Activated B cell treated with CpG ODN at 0.5 μM for 24 hours (primary cell): ENCODE measurements at regions not wholly inside any gene's neighbourhood (a gene's known extent, or its start where the extent isn't known, plus 50 kb on each side); places are given as distances from the start of the nearest gene placed in this dataset.

Experiments used
- ATAC-seq: fragments of 200-7000 bp; cut with Tn5 transposase; one replicate; pipeline ENCODE4 v1.10.0; 2021; ENCODE audit warnings: low read depth, mild to moderate bottlenecking, moderate library complexity
- CTCF ChIA-PET: fragments of 350-600 bp; sonication (Branson Sonifier 250); formaldehyde crosslinking; loops from one replicate; lab custom pipeline; 2021; ENCODE audit warnings: antibody characterized with exemption; lab: Charles Lee
- POLR2A ChIA-PET: fragments of 350-600 bp; sonication (Branson Sonifier 250); formaldehyde crosslinking; loops from one replicate; lab custom pipeline; 2021; ENCODE audit warnings: antibody characterized with exemption; lab: Charles Lee
- DNase-seq: peaks from one replicate; pipeline ENCODE4 v3.0.0; 2022
- H3K27ac Mint-ChIP-seq: one replicate; pipeline ENCODE4 v1.8.0; 2020; ENCODE audit warnings: mixed read lengths
- H3K27me3 Mint-ChIP-seq: one replicate; pipeline ENCODE4 v1.8.0; 2021; ENCODE audit warnings: mixed read lengths
- H3K36me3 Mint-ChIP-seq: one replicate; pipeline ENCODE4 v1.8.0; 2021; ENCODE audit warnings: low read depth, mixed read lengths
- H3K4me1 Mint-ChIP-seq: one replicate; pipeline ENCODE4 v1.8.0; 2021; ENCODE audit warnings: mixed read lengths
- H3K4me3 Mint-ChIP-seq: one replicate; pipeline ENCODE4 v1.8.0; 2020; ENCODE audit warnings: mild to moderate bottlenecking, mixed read lengths
- H3K9me3 Mint-ChIP-seq: one replicate; pipeline ENCODE4 v1.8.0; 2020; ENCODE audit warnings: mixed read lengths
- intact Hi-C: fragments of 100-400 bp; cut with micrococcal nuclease; formaldehyde crosslinking; loops from one replicate; pipeline ENCODE4 v1.15.1; 2024
- TF ChIP-seq, protein P1 (sequence below): fragments of 200-600 bp; IDR thresholded peaks from one replicate; pipeline ENCODE4 v1.8.0; 2022; ENCODE audit warnings: antibody characterized with exemption, mild to moderate bottlenecking

GRCh38 chr10:29083096-29083495, 205.8 kb upstream of the LYZL1 start:
- no peak overlapping the region for H3K27ac Mint-ChIP-seq

DNA sequence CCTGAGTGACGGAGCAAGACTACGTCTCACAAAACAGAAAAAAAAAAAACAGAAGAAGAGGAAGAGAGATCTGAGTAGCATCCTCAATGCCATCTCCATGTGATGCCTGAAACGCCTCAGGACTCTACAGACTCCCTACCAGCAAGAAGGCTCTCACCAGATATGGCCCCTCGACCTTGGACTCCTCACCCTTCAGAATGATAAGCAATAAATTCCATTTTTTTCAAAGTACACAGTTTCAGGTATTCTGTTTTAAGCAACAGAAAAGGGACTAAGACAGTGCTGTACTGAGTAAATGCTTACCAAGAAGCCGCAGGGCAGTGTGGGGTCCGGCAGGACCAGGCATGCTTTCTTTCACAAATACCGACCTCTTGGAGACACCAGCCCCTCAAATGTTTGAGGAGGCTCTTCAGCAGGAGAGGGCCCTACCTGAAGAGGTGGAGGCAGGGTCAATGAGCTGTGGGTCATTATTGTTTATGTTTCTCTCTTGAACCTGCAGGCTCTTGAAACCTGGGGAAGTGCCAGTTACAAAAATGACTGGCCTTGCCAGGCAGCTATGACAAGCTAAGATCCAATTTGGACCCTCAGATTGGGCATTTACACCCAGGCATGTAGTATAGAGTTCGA, 204.1 kb upstream of the LYZL1 start:
- no peak for DNase-seq
- no peaks in the 10 kb centered on the region for H3K36me3 Mint-ChIP-seq
- POLR2A ChIA-PET: no interaction called here

More at GRCh38 chr10:29083096-29083495, 205.8 kb upstream of the LYZL1 start:
- no peak for ATAC-seq
- Mint-ChIP-seq H3K36me3 (no peaks in the 10 kb centered on the region), H3K27me3 (no peaks in the 10 kb centered on the region), H3K4me3 (no peak overlapping the region), H3K9me3 (peaks cover 5% of the 10 kb centered on the region), H3K4me1 (no peaks in the 10 kb centered on the region)
- intact Hi-C loops: no loop called here
- CTCF ChIA-PET: no interaction called here
- TF ChIP-seq, protein P1, sequence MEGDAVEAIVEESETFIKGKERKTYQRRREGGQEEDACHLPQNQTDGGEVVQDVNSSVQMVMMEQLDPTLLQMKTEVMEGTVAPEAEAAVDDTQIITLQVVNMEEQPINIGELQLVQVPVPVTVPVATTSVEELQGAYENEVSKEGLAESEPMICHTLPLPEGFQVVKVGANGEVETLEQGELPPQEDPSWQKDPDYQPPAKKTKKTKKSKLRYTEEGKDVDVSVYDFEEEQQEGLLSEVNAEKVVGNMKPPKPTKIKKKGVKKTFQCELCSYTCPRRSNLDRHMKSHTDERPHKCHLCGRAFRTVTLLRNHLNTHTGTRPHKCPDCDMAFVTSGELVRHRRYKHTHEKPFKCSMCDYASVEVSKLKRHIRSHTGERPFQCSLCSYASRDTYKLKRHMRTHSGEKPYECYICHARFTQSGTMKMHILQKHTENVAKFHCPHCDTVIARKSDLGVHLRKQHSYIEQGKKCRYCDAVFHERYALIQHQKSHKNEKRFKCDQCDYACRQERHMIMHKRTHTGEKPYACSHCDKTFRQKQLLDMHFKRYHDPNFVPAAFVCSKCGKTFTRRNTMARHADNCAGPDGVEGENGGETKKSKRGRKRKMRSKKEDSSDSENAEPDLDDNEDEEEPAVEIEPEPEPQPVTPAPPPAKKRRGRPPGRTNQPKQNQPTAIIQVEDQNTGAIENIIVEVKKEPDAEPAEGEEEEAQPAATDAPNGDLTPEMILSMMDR: no peak
- DNase-seq: no peak
- POLR2A ChIA-PET: no interaction called here

DNA sequence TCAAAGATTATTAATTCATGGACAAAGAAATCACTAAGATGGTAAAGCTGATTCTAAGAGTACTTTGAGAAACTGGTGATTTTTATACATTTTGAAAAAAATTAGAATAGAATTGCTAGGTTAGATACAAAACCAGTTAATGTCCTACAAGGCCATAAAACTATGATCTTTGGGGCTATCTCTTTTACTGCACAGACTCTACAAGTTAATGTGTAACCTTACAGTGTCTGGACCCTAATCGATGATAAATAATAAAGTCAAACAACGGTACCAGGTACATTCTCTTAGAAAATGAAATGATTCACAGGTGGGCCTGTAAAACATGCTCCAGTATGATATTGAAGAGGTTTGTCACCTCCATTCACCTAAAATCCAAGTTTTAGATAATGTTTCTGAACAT, 199.8 kb upstream of the LYZL1 start:
- no peak for ATAC-seq

More for the DNA sequence above, 204.1 kb upstream of the LYZL1 start:
- CTCF ChIA-PET: no interaction called here
- TF ChIP-seq, protein P1: no peak
- H3K4me3 Mint-ChIP-seq: no peak overlapping the region
- intact Hi-C loops: no loop called here
- H3K9me3 Mint-ChIP-seq: peaks cover 5% of the 10 kb centered on the region
- no peaks in the 10 kb centered on the region for H3K27me3 Mint-ChIP-seq
- H3K4me1 Mint-ChIP-seq: no peaks in the 10 kb centered on the region
- no peak overlapping the region for H3K27ac Mint-ChIP-seq
- no peak for ATAC-seq

GRCh38 chr10:29096303-29096824, 192.5 kb upstream of the LYZL1 start:
- ChIA-PET POLR2A (no interaction called here), CTCF (no interaction called here)
- DNase-seq (no peak), ATAC-seq (no peak)
- Mint-ChIP-seq H3K36me3 (no peaks in the 10 kb centered on the region), H3K27ac (no peak overlapping the region), H3K9me3 (peaks cover 6% of the 10 kb centered on the region), H3K27me3 (no peaks in the 10 kb centered on the region), H3K4me3 (no peak overlapping the region), H3K4me1 (no peaks in the 10 kb centered on the region)
- intact Hi-C loops: no loop called here
- TF ChIP-seq, protein P1: no peak

More for the DNA sequence above, 199.8 kb upstream of the LYZL1 start:
- Mint-ChIP-seq H3K4me3 (no peak overlapping the region), H3K36me3 (no peaks in the 10 kb centered on the region), H3K9me3 (no peaks in the 10 kb centered on the region), H3K4me1 (no peaks in the 10 kb centered on the region), H3K27me3 (no peaks in the 10 kb centered on the region), H3K27ac (no peak overlapping the region)
- DNase-seq: no peak
- intact Hi-C loops: no loop called here
- ChIA-PET CTCF (no interaction called here), POLR2A (no interaction called here)
- TF ChIP-seq, protein P1: no peak

- intact Hi-C loops: no loop called here
- no peaks in the 10 kb centered on the region for H3K36me3 Mint-ChIP-seq
- DNase-seq (no peak), ATAC-seq (no peak)
- H3K9me3 Mint-ChIP-seq: peaks cover 6% of the 10 kb centered on the region
- TF ChIP-seq, protein P1: no peak
- CTCF ChIA-PET: no interaction called here
- no peak overlapping the region for H3K27ac Mint-ChIP-seq
- H3K4me1 Mint-ChIP-seq: no peaks in the 10 kb centered on the region
- POLR2A ChIA-PET: no interaction called here
- H3K27me3 Mint-ChIP-seq: no peaks in the 10 kb centered on the region
- no peak overlapping the region for H3K4me3 Mint-ChIP-seq
Observed at GRCh38 chr10:29098423-29098822, 190.4 kb upstream of the LYZL1 start.
